Skeletal muscle satellite cell (primary cell): ENCODE measurements at regions not wholly inside any gene's neighbourhood (a gene's known extent, or its start where the extent isn't known, plus 50 kb on each side); places are given as distances from the start of the nearest gene placed in this dataset.

Source experiments
- H3K27me3 ChIP-seq: 2 replicates; pipeline ENCODE4 v1.7.0; 2013; ENCODE audit warnings: low read length; ENCODE audit not compliant: control insufficient read depth, insufficient read depth
- H3K36me3 ChIP-seq: 2 replicates; pipeline ENCODE4 v1.7.0; 2013; ENCODE audit warnings: mild to moderate bottlenecking, control low read depth, low read length; ENCODE audit not compliant: insufficient read depth
- H3K4me1 ChIP-seq: 2 replicates; pipeline ENCODE4 v1.7.0; 2013; ENCODE audit warnings: low read length; ENCODE audit not compliant: control insufficient read depth, insufficient read depth
- H3K4me2 ChIP-seq: 2 replicates; pipeline ENCODE4 v1.7.0; 2013; ENCODE audit warnings: mild to moderate bottlenecking, low read length
- H3K4me3 ChIP-seq: 2 replicates; pipeline ENCODE4 v1.7.0; 2013; ENCODE audit warnings: low read length
- H3K9ac ChIP-seq: 2 replicates; pipeline ENCODE4 v1.7.0; 2013; ENCODE audit warnings: mild to moderate bottlenecking, low read depth, low read length, moderate library complexity
- H3K9me3 ChIP-seq: replicated peaks from 2 replicates; pipeline ENCODE4 v1.7.0; 2013; ENCODE audit warnings: mild to moderate bottlenecking, control low read depth, low read length

DNA sequence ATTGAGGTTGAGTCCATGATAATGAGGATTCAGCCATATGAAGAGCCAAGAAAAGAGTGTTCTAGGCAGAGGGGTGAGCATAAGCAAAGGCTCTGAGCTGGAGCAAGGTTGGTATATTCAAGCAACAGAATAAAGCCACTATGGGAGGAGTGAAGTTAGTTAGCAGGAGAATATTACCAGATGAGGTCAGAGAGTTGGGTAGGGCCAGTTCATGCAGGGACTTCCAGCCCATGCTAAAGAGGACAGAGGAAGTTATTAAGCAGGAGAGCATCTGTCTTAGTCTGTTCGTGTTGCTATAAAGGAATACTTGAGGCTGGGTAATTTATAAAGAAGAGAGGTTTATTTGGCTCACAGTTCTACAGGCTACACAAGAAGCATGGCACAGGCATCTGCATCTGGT, 57.1 kb upstream of the ATG10 start:
- no peaks in the 10 kb centered on the region for H3K27me3 ChIP-seq
- H3K36me3 ChIP-seq = no peaks in the 10 kb centered on the region
- no peak overlapping the region for H3K4me3 ChIP-seq
- H3K4me2 ChIP-seq = no peak overlapping the region
- H3K9ac ChIP-seq = no peak overlapping the region
- no peaks in the 10 kb centered on the region for H3K4me1 ChIP-seq
- H3K9me3 ChIP-seq = no peaks in the 10 kb centered on the region

- Histone ChIP-seq H3K36me3 (no peaks in the 10 kb centered on the region), H3K4me2 (no peak overlapping the region), H3K4me1 (no peaks in the 10 kb centered on the region), H3K9me3 (no peaks in the 10 kb centered on the region), H3K9ac (no peak overlapping the region), H3K4me3 (no peak overlapping the region), H3K27me3 (no peaks in the 10 kb centered on the region)
Observed at GRCh38 chr5:81912933-81913332, 58.9 kb upstream of the ATG10 start.

GRCh38 chr5:81909677-81910076, 62.1 kb upstream of the ATG10 start:
- Histone ChIP-seq H3K4me2 (no peak overlapping the region), H3K9ac (no peak overlapping the region), H3K4me1 (no peaks in the 10 kb centered on the region), H3K36me3 (no peaks in the 10 kb centered on the region), H3K4me3 (no peak overlapping the region), H3K27me3 (no peaks in the 10 kb centered on the region), H3K9me3 (no peaks in the 10 kb centered on the region)

GRCh38 chr5:81908771-81909170, 63.1 kb upstream of the ATG10 start:
- H3K4me1 ChIP-seq = no peaks in the 10 kb centered on the region
- H3K9ac ChIP-seq = no peak overlapping the region
- H3K36me3 ChIP-seq = no peaks in the 10 kb centered on the region
- H3K27me3 ChIP-seq = no peaks in the 10 kb centered on the region
- no peaks in the 10 kb centered on the region for H3K9me3 ChIP-seq
- no peak overlapping the region for H3K4me3 ChIP-seq
- no peak overlapping the region for H3K4me2 ChIP-seq

- no peaks in the 10 kb centered on the region for H3K4me1 ChIP-seq
- H3K9ac ChIP-seq = no peak overlapping the region
- no peaks in the 10 kb centered on the region for H3K9me3 ChIP-seq
Observed at GRCh38 chr5:81908044-81908443, 63.8 kb upstream of the ATG10 start.

DNA sequence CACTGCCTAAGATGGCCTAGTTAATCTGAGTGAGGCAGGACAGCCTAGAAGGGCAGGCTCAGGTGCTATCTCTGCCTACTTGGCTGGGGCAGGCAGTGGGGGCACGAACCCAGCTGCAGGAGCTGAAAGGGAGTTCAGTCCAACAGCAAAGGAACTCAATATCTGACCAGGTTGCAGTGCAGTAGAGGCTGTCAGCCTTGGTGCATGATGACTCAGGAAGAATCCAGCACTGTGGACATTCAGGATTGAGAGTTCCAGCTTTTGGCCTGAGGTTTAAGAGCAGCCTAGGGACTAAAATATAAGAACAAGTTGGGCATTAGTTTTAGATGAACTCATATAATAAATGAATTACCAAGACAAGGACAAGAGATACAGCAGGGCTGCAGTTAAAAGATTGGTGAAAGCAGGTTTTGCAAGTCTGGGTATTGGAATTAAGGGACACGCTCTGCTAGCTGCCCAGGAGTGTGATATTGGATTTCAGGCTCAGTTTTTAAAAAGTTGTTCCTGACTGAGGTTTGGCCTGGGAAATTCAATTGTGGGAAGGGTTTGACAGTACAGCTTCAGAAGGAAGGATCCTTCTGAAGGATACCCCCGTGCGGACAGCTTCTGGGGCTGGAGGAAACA, 64.7 kb upstream of the ATG10 start:
- H3K4me3 ChIP-seq = no peak overlapping the region
- H3K9ac ChIP-seq = no peak overlapping the region
- H3K4me1 ChIP-seq = no peaks in the 10 kb centered on the region
- H3K36me3 ChIP-seq = no peaks in the 10 kb centered on the region
- no peaks in the 10 kb centered on the region for H3K27me3 ChIP-seq
- no peaks in the 10 kb centered on the region for H3K9me3 ChIP-seq
- H3K4me2 ChIP-seq = no peak overlapping the region

More at GRCh38 chr5:81908044-81908443, 63.8 kb upstream of the ATG10 start:
- Histone ChIP-seq H3K4me3 (no peak overlapping the region), H3K4me2 (no peak overlapping the region), H3K36me3 (no peaks in the 10 kb centered on the region), H3K27me3 (no peaks in the 10 kb centered on the region)

DNA sequence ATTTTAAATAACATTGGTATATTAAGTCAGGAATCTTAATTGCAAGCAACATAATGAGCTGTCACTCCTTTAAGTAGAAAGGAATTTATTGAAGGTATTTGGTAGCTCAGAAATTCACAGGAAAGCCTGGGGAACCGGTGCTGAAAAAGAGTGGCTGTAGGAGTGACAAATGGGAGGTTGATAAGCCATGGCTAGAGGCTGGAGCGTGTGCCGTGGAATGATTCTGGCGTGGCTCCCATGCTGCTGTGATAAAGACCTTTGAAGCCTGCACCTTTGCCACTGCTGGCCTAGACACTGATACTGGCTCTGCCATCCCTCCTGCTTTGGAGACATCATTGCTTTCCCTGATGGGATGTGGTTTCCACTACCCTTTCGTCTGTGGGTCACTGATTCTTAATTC, 65.7 kb upstream of the ATG10 start:
- H3K4me1 ChIP-seq = no peaks in the 10 kb centered on the region
- H3K4me3 ChIP-seq = no peak overlapping the region
- no peak overlapping the region for H3K4me2 ChIP-seq
- no peaks in the 10 kb centered on the region for H3K36me3 ChIP-seq
- H3K9me3 ChIP-seq = no peaks in the 10 kb centered on the region
- no peaks in the 10 kb centered on the region for H3K27me3 ChIP-seq
- no peak overlapping the region for H3K9ac ChIP-seq

DNA sequence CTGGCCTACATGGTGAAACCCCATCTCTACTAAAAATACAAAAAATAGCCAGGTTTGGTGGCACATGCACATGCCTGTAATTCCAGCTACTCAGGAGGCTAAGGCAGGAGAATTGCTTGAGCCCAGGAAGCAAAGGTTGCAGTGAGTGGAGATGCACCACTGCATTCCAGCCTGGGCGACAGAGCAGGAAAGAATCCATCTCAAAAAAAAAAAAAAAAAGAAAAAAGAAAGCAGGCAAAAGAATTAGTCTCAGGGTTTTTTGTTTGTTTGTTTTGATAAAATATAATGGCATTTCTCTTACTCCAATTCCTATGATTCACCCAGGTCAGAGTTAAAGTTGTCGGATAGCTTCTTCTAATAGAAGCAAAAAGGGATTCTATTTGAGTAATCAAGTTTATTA, 67.0 kb upstream of the ATG10 start:
- Histone ChIP-seq H3K9me3 (no peaks in the 10 kb centered on the region), H3K9ac (no peak overlapping the region), H3K4me1 (no peaks in the 10 kb centered on the region), H3K4me3 (no peak overlapping the region), H3K36me3 (no peaks in the 10 kb centered on the region), H3K27me3 (no peaks in the 10 kb centered on the region), H3K4me2 (no peak overlapping the region)

DNA sequence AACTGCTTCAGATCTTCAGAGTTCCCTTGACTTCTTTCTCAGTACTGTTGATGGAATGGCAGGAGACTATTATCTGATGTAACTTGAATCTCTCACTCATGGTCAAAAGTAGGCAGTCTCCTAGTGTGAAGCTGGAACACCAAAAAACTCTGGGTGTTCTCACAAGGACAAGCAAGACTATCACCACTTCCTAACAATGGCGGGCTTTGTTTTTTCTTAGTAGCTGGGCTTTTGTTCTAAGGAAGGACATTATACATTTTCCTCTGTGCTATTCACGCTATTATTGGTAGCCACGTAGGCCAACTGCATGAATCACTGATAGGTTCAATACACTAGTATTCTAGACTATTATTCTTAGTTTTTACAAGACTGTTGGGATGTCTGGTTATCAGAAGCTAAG, 67.7 kb upstream of the ATG10 start:
- Histone ChIP-seq H3K4me3 (no peak overlapping the region), H3K36me3 (no peaks in the 10 kb centered on the region), H3K4me2 (no peak overlapping the region), H3K4me1 (no peaks in the 10 kb centered on the region), H3K9ac (no peak overlapping the region), H3K27me3 (no peaks in the 10 kb centered on the region), H3K9me3 (no peaks in the 10 kb centered on the region)

DNA sequence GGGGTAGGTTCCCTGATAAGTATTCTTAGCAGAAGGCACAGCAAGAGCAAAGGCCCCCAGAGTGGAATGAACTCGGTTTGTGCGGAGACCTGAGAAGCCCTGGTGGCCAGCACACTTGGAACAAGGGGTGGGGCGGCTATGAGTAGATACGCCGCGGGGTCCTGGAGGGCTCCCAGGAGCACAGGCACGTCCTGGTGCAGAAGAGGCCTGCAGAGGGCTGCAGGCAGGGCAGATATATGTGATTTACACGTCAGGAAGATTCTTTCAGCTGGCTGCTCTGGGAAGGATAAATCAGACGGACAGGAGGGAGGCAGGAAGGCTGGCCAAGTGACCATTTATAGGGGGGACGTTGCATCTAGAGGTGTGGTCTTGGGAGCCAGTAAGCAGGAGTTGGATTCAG, 70.2 kb upstream of the ATG10 start:
- H3K36me3 ChIP-seq = no peaks in the 10 kb centered on the region
- H3K4me2 ChIP-seq = no peak overlapping the region
- H3K9me3 ChIP-seq = no peaks in the 10 kb centered on the region

GRCh38 chr5:81899123-81899522, 72.7 kb upstream of the ATG10 start:
- Histone ChIP-seq H3K36me3 (no peaks in the 10 kb centered on the region), H3K27me3 (no peaks in the 10 kb centered on the region), H3K9ac (no peak overlapping the region), H3K9me3 (no peaks in the 10 kb centered on the region), H3K4me1 (no peaks in the 10 kb centered on the region), H3K4me2 (no peak overlapping the region), H3K4me3 (no peak overlapping the region)

More for the DNA sequence above, 70.2 kb upstream of the ATG10 start:
- no peak overlapping the region for H3K4me3 ChIP-seq
- H3K27me3 ChIP-seq = no peaks in the 10 kb centered on the region
- no peaks in the 10 kb centered on the region for H3K4me1 ChIP-seq
- no peak overlapping the region for H3K9ac ChIP-seq

DNA sequence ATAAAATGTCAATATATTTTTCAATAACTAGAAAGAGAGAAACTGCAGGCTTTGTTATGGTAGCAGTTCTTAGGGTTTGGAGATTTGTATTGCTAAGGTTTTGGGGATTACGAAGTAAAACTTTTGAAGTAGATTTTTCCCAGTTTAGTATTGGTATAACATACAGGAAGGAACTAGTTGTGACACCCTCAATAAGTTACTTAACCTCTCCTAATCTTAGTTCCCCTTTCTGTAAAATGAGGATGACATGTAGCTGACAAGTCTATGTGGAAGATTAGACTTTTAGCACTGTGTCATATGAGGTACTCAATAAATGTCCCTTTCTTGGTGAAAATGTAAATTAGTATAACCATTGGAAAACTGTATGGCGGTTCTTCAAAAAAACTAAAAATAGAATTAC, 73.4 kb upstream of the ATG10 start:
- Histone ChIP-seq H3K27me3 (no peaks in the 10 kb centered on the region), H3K9ac (no peak overlapping the region), H3K4me3 (no peak overlapping the region), H3K4me1 (no peaks in the 10 kb centered on the region), H3K4me2 (no peak overlapping the region), H3K9me3 (no peaks in the 10 kb centered on the region), H3K36me3 (no peaks in the 10 kb centered on the region)
